ENCODE measurements at regions not wholly inside any gene's neighbourhood (a gene's known extent, or its start where the extent isn't known, plus 50 kb on each side); places are given as distances from the start of the nearest gene placed in this dataset.
A peak's percentile ranks its signal among the peaks of the same experiment; 100 is the strongest.

DNA sequence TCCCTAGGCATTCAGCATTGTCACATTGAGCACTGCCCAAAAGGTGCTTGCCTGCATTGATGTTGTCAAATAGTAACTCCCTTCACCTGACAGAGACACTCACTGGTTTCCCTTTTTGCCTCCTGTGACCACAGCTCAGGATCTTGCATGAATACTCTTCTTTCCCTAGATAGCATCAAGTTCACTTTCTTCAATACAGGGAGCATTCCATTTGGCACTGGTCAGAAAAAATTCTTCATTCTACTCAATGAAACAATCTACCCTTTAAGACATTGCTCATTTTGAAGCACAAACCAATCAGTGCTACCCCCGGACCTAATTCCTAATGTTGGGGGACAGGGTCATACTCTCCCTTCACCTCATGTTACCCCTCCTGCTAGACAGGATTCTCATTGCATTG lies 319.0 kb upstream of the SNX7 start:
- Mint-ChIP-seq H3K4me3 (no peak overlapping the region), H3K9me3 (no peaks in the 10 kb centered on the region), H3K27me3 (ENCODE audit: low read depth, poor library complexity) (no peaks in the 10 kb centered on the region), H3K27ac (no peak overlapping the region), H3K36me3 (ENCODE audit: low read depth) (no peaks in the 10 kb centered on the region), H3K4me1 (peaks cover 6% of the 10 kb centered on the region)
- no peak for DNase-seq
- no peak for TF ChIP-seq CTCF (IDR thresholded peaks at IDR 0.05)

GRCh38 chr1:98340511-98340910 lies 321.0 kb upstream of the SNX7 start:
- no peak for TF ChIP-seq CTCF (IDR thresholded peaks at IDR 0.05)
- DNase-seq: no peak
- Mint-ChIP-seq H3K9me3 (no peaks in the 10 kb centered on the region), H3K4me3 (no peak overlapping the region), H3K27me3 (ENCODE audit: low read depth, poor library complexity) (no peaks in the 10 kb centered on the region), H3K4me1 (peaks cover 6% of the 10 kb centered on the region), H3K27ac (no peak overlapping the region), H3K36me3 (ENCODE audit: low read depth) (no peaks in the 10 kb centered on the region)

DNA sequence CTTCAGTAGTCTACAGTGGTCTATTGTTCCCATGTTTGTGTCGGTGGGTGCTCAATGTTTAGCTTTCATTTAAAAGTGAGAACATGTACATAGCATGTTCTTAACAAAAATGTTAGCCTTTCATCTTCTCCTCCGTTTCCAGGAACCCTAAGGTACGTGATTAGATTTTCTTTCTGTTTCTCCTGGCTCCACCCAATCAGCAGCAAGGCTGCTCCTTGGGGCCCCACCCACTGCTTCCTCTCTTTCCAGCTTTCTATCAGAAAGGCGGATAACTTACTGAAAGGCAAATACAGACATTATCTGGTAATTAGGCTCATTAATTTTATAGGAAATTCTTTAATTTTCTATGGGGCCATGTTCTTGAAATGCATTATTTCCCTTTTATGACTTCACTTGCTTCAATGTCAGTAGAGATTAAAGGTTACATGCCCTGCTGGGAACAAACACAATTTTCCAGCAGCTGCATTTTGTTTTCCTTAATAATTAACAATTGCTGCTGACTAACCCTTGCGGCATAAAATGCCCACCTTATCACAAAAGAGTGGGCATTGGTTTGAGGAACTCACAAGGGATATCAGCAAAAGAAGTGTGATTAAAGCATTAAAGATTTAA lies 324.9 kb upstream of the SNX7 start:
- no peak overlapping the region for H3K27ac Mint-ChIP-seq
- H3K4me3 Mint-ChIP-seq: no peak overlapping the region
- no peaks in the 10 kb centered on the region for H3K27me3 Mint-ChIP-seq (ENCODE audit: low read depth, poor library complexity)
- H3K4me1 Mint-ChIP-seq: no peaks in the 10 kb centered on the region
- DNase-seq: no peak
- no peaks in the 10 kb centered on the region for H3K9me3 Mint-ChIP-seq
- no peaks in the 10 kb centered on the region for H3K36me3 Mint-ChIP-seq (ENCODE audit: low read depth)
- no peak for TF ChIP-seq CTCF (IDR thresholded peaks at IDR 0.05)

DNA sequence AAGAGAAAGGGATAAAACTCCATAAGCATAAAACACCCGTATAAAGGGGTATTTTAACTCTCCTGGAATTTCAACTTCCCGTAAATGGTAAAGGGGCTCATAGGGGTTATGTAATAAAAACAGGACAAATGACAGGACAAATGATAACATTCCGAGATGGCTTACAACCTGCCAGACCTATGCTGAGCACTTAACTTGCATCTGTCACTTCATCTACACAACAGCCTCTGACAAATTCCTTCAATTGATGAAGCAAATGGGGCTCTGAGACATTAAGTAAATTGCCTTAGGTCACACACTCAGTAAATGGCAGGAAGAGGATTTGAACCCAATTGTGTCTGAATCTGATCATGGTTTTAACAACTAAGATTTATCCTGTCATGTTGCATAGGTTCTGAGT lies 327.6 kb upstream of the SNX7 start:
- no peak overlapping the region for H3K27ac Mint-ChIP-seq

GRCh38 chr1:98333406-98333805 lies 328.1 kb upstream of the SNX7 start:
- no peak overlapping the region for H3K4me3 Mint-ChIP-seq
- H3K27me3 Mint-ChIP-seq (ENCODE audit: low read depth, poor library complexity): no peaks in the 10 kb centered on the region
- DNase-seq: no peak
- H3K27ac Mint-ChIP-seq: peak overlapping the region; percentile 26
- no peak for TF ChIP-seq CTCF (IDR thresholded peaks at IDR 0.05)
- H3K4me1 Mint-ChIP-seq: peaks cover 5% of the 10 kb centered on the region
- H3K36me3 Mint-ChIP-seq (ENCODE audit: low read depth): no peaks in the 10 kb centered on the region
- H3K9me3 Mint-ChIP-seq: no peaks in the 10 kb centered on the region

More for the DNA sequence above, 327.6 kb upstream of the SNX7 start:
- H3K36me3 Mint-ChIP-seq (ENCODE audit: low read depth): no peaks in the 10 kb centered on the region
- H3K27me3 Mint-ChIP-seq (ENCODE audit: low read depth, poor library complexity): no peaks in the 10 kb centered on the region
- no peaks in the 10 kb centered on the region for H3K9me3 Mint-ChIP-seq
- H3K4me1 Mint-ChIP-seq: peaks cover 5% of the 10 kb centered on the region
- TF ChIP-seq CTCF (IDR thresholded peaks at IDR 0.05): no peak
- H3K4me3 Mint-ChIP-seq: no peak overlapping the region
- no peak for DNase-seq

DNA sequence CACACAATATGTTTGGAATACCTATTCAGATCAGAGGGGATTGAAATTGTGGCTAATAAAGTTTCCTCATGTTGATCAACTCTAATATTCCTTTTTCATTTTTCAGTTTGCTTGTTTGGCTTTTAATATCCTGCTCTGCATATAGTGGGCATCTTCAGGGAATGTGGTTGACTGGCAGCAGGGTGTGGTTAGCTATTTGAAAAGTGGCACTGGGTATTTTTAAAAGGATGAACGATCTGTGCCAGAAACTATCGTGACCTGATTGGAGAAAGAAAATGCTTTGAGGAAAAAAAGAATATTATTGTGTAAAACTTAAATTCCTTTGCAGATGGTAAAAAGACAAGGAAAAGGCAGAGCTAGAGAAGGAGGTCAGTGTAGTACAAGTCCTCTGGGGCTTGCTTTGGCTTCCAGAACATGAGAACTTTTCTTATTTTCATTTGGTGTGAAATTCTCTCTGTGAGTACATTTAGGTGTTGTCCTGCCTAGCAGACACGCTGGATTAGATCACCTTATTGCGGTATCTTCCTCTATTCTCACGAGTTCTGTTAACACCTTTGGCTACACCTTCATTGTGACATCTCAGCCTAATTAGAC lies 329.7 kb upstream of the SNX7 start:
- H3K9me3 Mint-ChIP-seq: no peaks in the 10 kb centered on the region
- no peak for TF ChIP-seq CTCF (IDR thresholded peaks at IDR 0.05)
- H3K27me3 Mint-ChIP-seq (ENCODE audit: low read depth, poor library complexity): no peaks in the 10 kb centered on the region
- H3K4me3 Mint-ChIP-seq: no peak overlapping the region
- no peaks in the 10 kb centered on the region for H3K36me3 Mint-ChIP-seq (ENCODE audit: low read depth)
- peaks cover 11% of the 10 kb centered on the region for H3K4me1 Mint-ChIP-seq
- H3K27ac Mint-ChIP-seq: no peak overlapping the region
- DNase-seq: no peak
